Liver (tissue), 8 donors: ENCODE measurements at regions not wholly inside any gene's neighbourhood (a gene's known extent, or its start where the extent isn't known, plus 50 kb on each side); places are given as distances from the start of the nearest gene placed in this dataset.

Experiments used
- DNase-seq: peaks from one replicate; pipeline ENCODE4 v3.0.0-alpha.2; 2017; ENCODE audit warnings: low spot score
- H3K27ac ChIP-seq, 2 donors: one replicate each; pipeline ENCODE4 v1.7.0; 2013; ENCODE audit warnings: inconsistent platforms in 2 of 2, low read length in 2 of 2, control low read depth in 1 of 2, low read depth in 1 of 2, mild to moderate bottlenecking in 1 of 2
- H3K27me3 ChIP-seq, 4 donors: one replicate each; pipeline versions ENCODE4 v1.6.1 to v1.7.0; 2013; ENCODE audit warnings: low read length in 3 of 4, inconsistent platforms in 1 of 4, mild to moderate bottlenecking in 1 of 4, moderate library complexity in 1 of 4; ENCODE audit not compliant: control insufficient read depth in 4 of 4, insufficient read depth in 4 of 4
- H3K36me3 ChIP-seq, 4 donors: one replicate each; pipeline versions ENCODE4 v1.6.1 to v1.7.0; 2013; ENCODE audit warnings: low read length in 3 of 4, mild to moderate bottlenecking in 3 of 4, low read depth in 1 of 4, moderate library complexity in 1 of 4; ENCODE audit not compliant: control insufficient read depth in 4 of 4, insufficient read depth in 3 of 4
- H3K4me1 ChIP-seq, 4 donors: one replicate each; pipeline versions ENCODE4 v1.6.1 to v1.7.0; 2013; ENCODE audit warnings: low read length in 3 of 4, mild to moderate bottlenecking in 3 of 4, moderate library complexity in 1 of 4; ENCODE audit not compliant: control insufficient read depth in 4 of 4, insufficient read depth in 4 of 4
- H3K4me3 ChIP-seq, 3 donors: one replicate each; pipeline versions ENCODE4 v1.6.1 to v1.7.0; 2013; ENCODE audit warnings: low read length in 3 of 3, control low read depth in 1 of 3, low read depth in 1 of 3, mild to moderate bottlenecking in 1 of 3
- H3K9ac ChIP-seq, 2 donors: one replicate each; pipeline ENCODE4 v1.7.0; 2013; ENCODE audit warnings: low read length in 2 of 2, mild to moderate bottlenecking in 2 of 2, moderate library complexity in 2 of 2, control low read depth in 1 of 2, low read depth in 1 of 2
- H3K9me3 ChIP-seq, 4 donors: one replicate each; pipeline versions ENCODE4 v1.6.1 to v1.7.0; 2013; ENCODE audit warnings: low read length in 3 of 4; ENCODE audit not compliant: control insufficient read depth in 4 of 4
- ATF3 ChIP-seq: IDR thresholded peaks from 2 replicates; pipeline ENCODE4 v1.6.1; 2016; ENCODE audit warnings: antibody characterized with exemption
- CTCF ChIP-seq: fragments of 150-350 bp; IDR thresholded peaks from 2 replicates; pipeline ENCODE4 v1.5.1; 2017; ENCODE audit warnings: improper control_type of control experiment, low read depth, low read length; ENCODE audit not compliant: missing input control
- EGR1 ChIP-seq, 2 donors: IDR thresholded peaks; 2 replicates each; pipeline ENCODE4 v1.6.1; 2016 to 2018; ENCODE audit warnings: antibody characterized with exemption in 2 of 2, low read depth in 2 of 2
- FOXA1 ChIP-seq: IDR thresholded peaks from 2 replicates; pipeline ENCODE4 v1.6.1; 2016; ENCODE audit warnings: antibody characterized with exemption
- FOXA2 ChIP-seq: IDR thresholded peaks from 2 replicates; pipeline ENCODE4 v1.6.1; 2016; ENCODE audit warnings: antibody characterized with exemption
- GABPA ChIP-seq, 2 donors: IDR thresholded peaks in 1 of 2; conservative IDR thresholded peaks in 1 of 2; 2 replicates each; pipeline ENCODE4 v1.6.1; 2016; ENCODE audit warnings: antibody characterized with exemption in 2 of 2, mild to moderate bottlenecking in 1 of 2, moderate library complexity in 1 of 2
- HNF4A ChIP-seq, 2 donors: conservative IDR thresholded peaks; 2 replicates each; pipeline ENCODE4 v1.6.1; 2016; ENCODE audit warnings: antibody characterized with exemption in 2 of 2, mild to moderate bottlenecking in 2 of 2
- HNF4G ChIP-seq: IDR thresholded peaks from 2 replicates; pipeline ENCODE4 v1.6.1; 2016; ENCODE audit warnings: antibody characterized with exemption
- JUND ChIP-seq, 2 donors: IDR thresholded peaks; 2 replicates each; pipeline ENCODE4 v1.6.1; 2016; ENCODE audit warnings: antibody characterized with exemption in 2 of 2
- MAX ChIP-seq: IDR thresholded peaks from 2 replicates; pipeline ENCODE4 v1.6.1; 2016; ENCODE audit warnings: antibody characterized with exemption
- NR2F2 ChIP-seq: IDR thresholded peaks from 2 replicates; pipeline ENCODE4 v1.6.1; 2016; ENCODE audit warnings: antibody characterized with exemption
- RAD21 ChIP-seq, 2 donors: IDR thresholded peaks; 2 replicates each; pipeline ENCODE4 v1.6.1; 2016; ENCODE audit warnings: antibody characterized with exemption in 2 of 2, mild to moderate bottlenecking in 2 of 2
- RXRA ChIP-seq, 2 donors: IDR thresholded peaks; 2 replicates each; pipeline ENCODE4 v1.6.1; 2017 to 2018; ENCODE audit warnings: antibody characterized with exemption in 2 of 2, mild to moderate bottlenecking in 1 of 2
- SP1 ChIP-seq: IDR thresholded peaks from 2 replicates; pipeline ENCODE4 v1.6.1; 2018; ENCODE audit warnings: antibody characterized with exemption, mild to moderate bottlenecking
- TAF1 ChIP-seq: conservative IDR thresholded peaks from 2 replicates; pipeline ENCODE4 v1.6.1; 2016; ENCODE audit warnings: antibody characterized with exemption, mild to moderate bottlenecking
- YY1 ChIP-seq: IDR thresholded peaks from 2 replicates; pipeline ENCODE4 v1.6.1; 2016; ENCODE audit warnings: antibody characterized with exemption, mild to moderate bottlenecking
- WGBS: extraction: QIAGEN DNeasy Blood & Tissue Kit; methylation state at CpG from one replicate; pipeline ENCODE4 v1.1.7; 2013; 5-methylcytosine and 5-hydroxymethylcytosine counted together
- TF ChIP-seq, protein P1 (sequence below): IDR thresholded peaks from 2 replicates; pipeline ENCODE4 v1.6.1; 2016; ENCODE audit warnings: antibody characterized with exemption
- TF ChIP-seq, protein P2 (sequence below): IDR thresholded peaks from 2 replicates; pipeline ENCODE4 v1.6.1; 2016; ENCODE audit warnings: antibody characterized with exemption, mild to moderate bottlenecking
- donor health status: healthy.
- donor health status: healthy.
- donor health status: healthy.
- donor health status: healthy.
- donor health status: healthy.

GRCh38 chr4:116736756-116737155, 348.6 kb downstream of the TRAM1L1 start:
- H3K4me1 ChIP-seq = no peaks in the 10 kb centered on the region
- WGBS = 84% methylated on average over 1 of the region's 1 CpG
- H3K27me3 ChIP-seq = peaks cover 0 to 4% (median 0%) of the 10 kb centered on the region in 4 donors
- H3K9ac ChIP-seq = no peak overlapping the region
- peaks cover 0 to 3% (median 0%) of the 10 kb centered on the region in 4 donors for H3K9me3 ChIP-seq
- no peak for TF ChIP-seq ATF3
- no peak for TF ChIP-seq FOXA2
- no peak for TF ChIP-seq EGR1 (IDR thresholded peaks at IDR 0.05; ENCODE audit: low read depth in 2 of 2)
- no peak for TF ChIP-seq SP1
- no peak for TF ChIP-seq YY1
- TF ChIP-seq TAF1 = no peak
- no peak for TF ChIP-seq GABPA (IDR thresholded peaks at IDR 0.05 in 1 of 2, conservative IDR thresholded peaks at IDR 0.05 in 1 of 2)
- TF ChIP-seq RAD21 (IDR thresholded peaks at IDR 0.05) = no peak
- no peak for TF ChIP-seq JUND (IDR thresholded peaks at IDR 0.05)
- TF ChIP-seq RXRA (IDR thresholded peaks at IDR 0.05) = no peak
- no peak for TF ChIP-seq NR2F2
- TF ChIP-seq, protein P1, sequence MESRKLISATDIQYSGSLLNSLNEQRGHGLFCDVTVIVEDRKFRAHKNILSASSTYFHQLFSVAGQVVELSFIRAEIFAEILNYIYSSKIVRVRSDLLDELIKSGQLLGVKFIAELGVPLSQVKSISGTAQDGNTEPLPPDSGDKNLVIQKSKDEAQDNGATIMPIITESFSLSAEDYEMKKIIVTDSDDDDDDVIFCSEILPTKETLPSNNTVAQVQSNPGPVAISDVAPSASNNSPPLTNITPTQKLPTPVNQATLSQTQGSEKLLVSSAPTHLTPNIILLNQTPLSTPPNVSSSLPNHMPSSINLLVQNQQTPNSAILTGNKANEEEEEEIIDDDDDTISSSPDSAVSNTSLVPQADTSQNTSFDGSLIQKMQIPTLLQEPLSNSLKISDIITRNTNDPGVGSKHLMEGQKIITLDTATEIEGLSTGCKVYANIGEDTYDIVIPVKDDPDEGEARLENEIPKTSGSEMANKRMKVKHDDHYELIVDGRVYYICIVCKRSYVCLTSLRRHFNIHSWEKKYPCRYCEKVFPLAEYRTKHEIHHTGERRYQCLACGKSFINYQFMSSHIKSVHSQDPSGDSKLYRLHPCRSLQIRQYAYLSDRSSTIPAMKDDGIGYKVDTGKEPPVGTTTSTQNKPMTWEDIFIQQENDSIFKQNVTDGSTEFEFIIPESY = no peak
- no peak for TF ChIP-seq HNF4G
- no peak for TF ChIP-seq MAX
- TF ChIP-seq FOXA1 = no peak
- TF ChIP-seq, protein P2, sequence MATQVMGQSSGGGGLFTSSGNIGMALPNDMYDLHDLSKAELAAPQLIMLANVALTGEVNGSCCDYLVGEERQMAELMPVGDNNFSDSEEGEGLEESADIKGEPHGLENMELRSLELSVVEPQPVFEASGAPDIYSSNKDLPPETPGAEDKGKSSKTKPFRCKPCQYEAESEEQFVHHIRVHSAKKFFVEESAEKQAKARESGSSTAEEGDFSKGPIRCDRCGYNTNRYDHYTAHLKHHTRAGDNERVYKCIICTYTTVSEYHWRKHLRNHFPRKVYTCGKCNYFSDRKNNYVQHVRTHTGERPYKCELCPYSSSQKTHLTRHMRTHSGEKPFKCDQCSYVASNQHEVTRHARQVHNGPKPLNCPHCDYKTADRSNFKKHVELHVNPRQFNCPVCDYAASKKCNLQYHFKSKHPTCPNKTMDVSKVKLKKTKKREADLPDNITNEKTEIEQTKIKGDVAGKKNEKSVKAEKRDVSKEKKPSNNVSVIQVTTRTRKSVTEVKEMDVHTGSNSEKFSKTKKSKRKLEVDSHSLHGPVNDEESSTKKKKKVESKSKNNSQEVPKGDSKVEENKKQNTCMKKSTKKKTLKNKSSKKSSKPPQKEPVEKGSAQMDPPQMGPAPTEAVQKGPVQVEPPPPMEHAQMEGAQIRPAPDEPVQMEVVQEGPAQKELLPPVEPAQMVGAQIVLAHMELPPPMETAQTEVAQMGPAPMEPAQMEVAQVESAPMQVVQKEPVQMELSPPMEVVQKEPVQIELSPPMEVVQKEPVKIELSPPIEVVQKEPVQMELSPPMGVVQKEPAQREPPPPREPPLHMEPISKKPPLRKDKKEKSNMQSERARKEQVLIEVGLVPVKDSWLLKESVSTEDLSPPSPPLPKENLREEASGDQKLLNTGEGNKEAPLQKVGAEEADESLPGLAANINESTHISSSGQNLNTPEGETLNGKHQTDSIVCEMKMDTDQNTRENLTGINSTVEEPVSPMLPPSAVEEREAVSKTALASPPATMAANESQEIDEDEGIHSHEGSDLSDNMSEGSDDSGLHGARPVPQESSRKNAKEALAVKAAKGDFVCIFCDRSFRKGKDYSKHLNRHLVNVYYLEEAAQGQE = no peak
- no peak for TF ChIP-seq CTCF
- TF ChIP-seq HNF4A (conservative IDR thresholded peaks at IDR 0.05) = no peak
- no peak overlapping the region for H3K4me3 ChIP-seq
- no peak overlapping the region for H3K27ac ChIP-seq
- DNase-seq = no peak
- no peaks in the 10 kb centered on the region for H3K36me3 ChIP-seq

DNA sequence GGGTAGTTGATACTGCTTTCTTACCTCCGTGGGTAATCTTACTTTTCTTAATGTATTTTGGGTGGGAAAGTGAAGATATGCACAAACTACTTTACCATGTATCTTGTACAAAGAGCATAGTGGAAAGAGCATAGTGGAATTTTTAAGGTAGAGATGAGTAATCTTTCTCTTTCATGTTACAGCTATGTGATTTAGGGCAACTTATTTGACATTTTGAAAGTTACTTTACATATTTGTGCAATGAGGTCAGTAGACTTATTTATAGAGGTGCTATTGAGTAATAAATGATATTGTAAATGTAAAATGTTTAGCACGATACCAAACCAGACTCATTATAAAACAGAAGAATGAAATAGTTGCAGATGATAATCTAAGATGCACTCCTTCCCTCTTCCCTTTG, 351.2 kb downstream of the TRAM1L1 start:
- DNase-seq = no peak
- Histone ChIP-seq H3K27me3 (no peaks in the 10 kb centered on the region), H3K4me1 (no peaks in the 10 kb centered on the region), H3K4me3 (no peak overlapping the region), H3K9me3 (no peaks in the 10 kb centered on the region), H3K9ac (no peak overlapping the region), H3K36me3 (no peaks in the 10 kb centered on the region), H3K27ac (no peak overlapping the region)
- WGBS = 68% methylated on average over 2 of the region's 2 CpGs
- TF ChIP-seq ATF3 = no peak
- TF ChIP-seq SP1 = no peak
- TF ChIP-seq EGR1 (IDR thresholded peaks at IDR 0.05; ENCODE audit: low read depth in 2 of 2) = no peak
- TF ChIP-seq, protein P1 = no peak
- TF ChIP-seq GABPA (IDR thresholded peaks at IDR 0.05 in 1 of 2, conservative IDR thresholded peaks at IDR 0.05 in 1 of 2) = no peak
- no peak for TF ChIP-seq JUND (IDR thresholded peaks at IDR 0.05)
- TF ChIP-seq YY1 = no peak
- TF ChIP-seq, protein P2 = no peak
- TF ChIP-seq FOXA1 = no peak
- TF ChIP-seq RXRA (IDR thresholded peaks at IDR 0.05) = no peak
- TF ChIP-seq TAF1 = no peak
- TF ChIP-seq HNF4A (conservative IDR thresholded peaks at IDR 0.05) = no peak
- no peak for TF ChIP-seq FOXA2
- no peak for TF ChIP-seq HNF4G
